GM23338 (cell line): ENCODE measurements at regions not wholly inside any gene's neighbourhood (a gene's known extent, or its start where the extent isn't known, plus 50 kb on each side); places are given as distances from the start of the nearest gene placed in this dataset.

Source experiments
- ATAC-seq: fragments of 200-7000 bp; cut with Tn5 transposase; 3 replicates; pipeline ENCODE4 v1.9.1; 2020
- DNase-seq: peaks from one replicate; pipeline ENCODE4 v3.0.0-alpha.2; 2015; ENCODE audit warnings: low spot score
- H2AFZ ChIP-seq: fragments of 200-600 bp; sonication (generic); 2 replicates; pipeline ENCODE4 v1.8.0; 2016; ENCODE audit warnings: antibody characterized with exemption, mild to moderate bottlenecking, moderate library complexity
- H3F3A ChIP-seq: fragments of 200-600 bp; sonication (generic); replicated peaks from 2 replicates; pipeline ENCODE4 v1.8.0; 2017; ENCODE audit warnings: antibody characterized with exemption, mixed run types, low read depth
- H3K27ac ChIP-seq: fragments of 200-600 bp; sonication (generic); 2 replicates; pipeline ENCODE4 v1.6.1; 2016; ENCODE audit warnings: low read depth
- H3K27me3 ChIP-seq: fragments of 200-600 bp; sonication (generic); 2 replicates; pipeline ENCODE4 v1.8.0; 2016; ENCODE audit warnings: mild to moderate bottlenecking, mixed run types, moderate library complexity; ENCODE audit not compliant: insufficient read depth
- H3K36me3 ChIP-seq: fragments of 200-600 bp; sonication (generic); 2 replicates; pipeline ENCODE4 v1.8.0; 2016; ENCODE audit warnings: mild to moderate bottlenecking; ENCODE audit not compliant: insufficient read depth
- H3K4me1 ChIP-seq: fragments of 200-600 bp; sonication (generic); 2 replicates; pipeline ENCODE4 v1.8.0; 2016; ENCODE audit warnings: mild to moderate bottlenecking, moderate library complexity; ENCODE audit not compliant: insufficient read depth
- H3K4me2 ChIP-seq: fragments of 200-600 bp; sonication (generic); 2 replicates; pipeline ENCODE4 v1.7.1; 2017; ENCODE audit warnings: mixed run types
- H3K4me3 ChIP-seq: fragments of 200-600 bp; sonication (generic); 2 replicates; pipeline ENCODE4 v1.6.1; 2016; ENCODE audit warnings: mixed run types
- H3K79me2 ChIP-seq: fragments of 200-600 bp; sonication (generic); replicated peaks from 2 replicates; pipeline ENCODE4 v1.8.0; 2017; ENCODE audit warnings: mild to moderate bottlenecking; ENCODE audit not compliant: insufficient read depth
- H3K9me2 ChIP-seq: fragments of 200-600 bp; sonication (generic); 2 replicates; pipeline ENCODE4 v1.8.0; 2017; ENCODE audit not compliant: insufficient read depth
- H4K20me1 ChIP-seq: fragments of 200-600 bp; sonication (generic); replicated peaks from 2 replicates; pipeline ENCODE4 v1.8.0; 2017; ENCODE audit warnings: mild to moderate bottlenecking; ENCODE audit not compliant: insufficient read depth
- H3K27ac Mint-ChIP-seq: 2 replicates; pipeline ENCODE4 v1.8.0; 2020; ENCODE audit warnings: inconsistent platforms, mild to moderate bottlenecking, moderate library complexity, mixed read lengths
- H3K27me3 Mint-ChIP-seq: 3 replicates; pipeline ENCODE4 v1.8.0; 2022; ENCODE audit warnings: low read depth, mild to moderate bottlenecking, moderate library complexity, mixed read lengths, inconsistent platforms; ENCODE audit not compliant: insufficient read depth, poor library complexity
- H3K36me3 Mint-ChIP-seq: 3 replicates; pipeline ENCODE4 v1.8.0; 2021; ENCODE audit warnings: low read depth, mild to moderate bottlenecking, inconsistent platforms, moderate library complexity, mixed read lengths
- H3K4me1 Mint-ChIP-seq: 3 replicates; pipeline ENCODE4 v1.8.0; 2020; ENCODE audit warnings: mild to moderate bottlenecking, inconsistent platforms, mixed read lengths
- H3K4me3 Mint-ChIP-seq: 3 replicates; pipeline ENCODE4 v1.8.0; 2021; ENCODE audit warnings: moderate library complexity, mild to moderate bottlenecking, inconsistent platforms, mixed read lengths
- H3K9me3 Mint-ChIP-seq: 3 replicates; pipeline ENCODE4 v1.8.0; 2020; ENCODE audit warnings: moderate library complexity, mild to moderate bottlenecking, inconsistent platforms, mixed read lengths
- CREB1 ChIP-seq: fragments of 250-450 bp; sonication (Bioruptor Pico); IDR thresholded peaks from 2 replicates; pipeline ENCODE4 v1.5.0; 2020; ENCODE audit warnings: low read depth, mild to moderate bottlenecking, moderate library complexity
- EZH2 ChIP-seq: fragments of 200-600 bp; sonication (generic); IDR thresholded peaks from one replicate; pipeline ENCODE4 v1.8.0; 2017; ENCODE audit warnings: antibody characterized with exemption, mild to moderate bottlenecking, low read depth; ENCODE audit not compliant: unreplicated experiment
- EZH2phosphoT487 ChIP-seq: fragments of 200-600 bp; sonication (generic); IDR thresholded peaks from one replicate; pipeline ENCODE4 v1.8.1; 2018; ENCODE audit warnings: antibody characterized with exemption; ENCODE audit not compliant: unreplicated experiment
- JUNB ChIP-seq: IDR thresholded peaks from one replicate; pipeline ENCODE4 v1.6.1; 2016; ENCODE audit warnings: antibody characterized with exemption; ENCODE audit not compliant: unreplicated experiment
- NANOG ChIP-seq: IDR thresholded peaks from 2 replicates; pipeline ENCODE4 v1.6.1; 2016; ENCODE audit warnings: antibody characterized with exemption, borderline replicate concordance
- STAT1 ChIP-seq: IDR thresholded peaks from one replicate; pipeline ENCODE4 v1.6.1; 2016; ENCODE audit warnings: antibody characterized with exemption; ENCODE audit not compliant: unreplicated experiment
- ZNF114 ChIP-seq: fragments of 250-450 bp; sonication (Bioruptor Pico); IDR thresholded peaks from 2 replicates; pipeline ENCODE4 v1.5.0; 2020; ENCODE audit warnings: mild to moderate bottlenecking, moderate library complexity
- ZNF331 ChIP-seq: fragments of 250-450 bp; sonication (Bioruptor Pico); IDR thresholded peaks from 2 replicates; pipeline ENCODE4 v1.5.0; 2020; ENCODE audit warnings: low read depth, mild to moderate bottlenecking, moderate library complexity
- TF ChIP-seq, protein P1 (sequence below): IDR thresholded peaks from one replicate; pipeline ENCODE4 v1.6.1; 2018; ENCODE audit warnings: antibody characterized with exemption; ENCODE audit not compliant: unreplicated experiment
- TF ChIP-seq, protein P2 (sequence below), 2 experiments: fragments of 200-600 bp in 1 of 2; sonication (generic) in 1 of 2; conservative IDR thresholded peaks; 2 replicates each; pipeline versions ENCODE4 v1.5.1 to v1.6.1; 2016 to 2017; ENCODE audit warnings: antibody characterized with exemption in 2 of 2, low read depth in 2 of 2, mild to moderate bottlenecking in 2 of 2, moderate library complexity in 1 of 2
- TF ChIP-seq, protein P3 (sequence below): fragments of 250-450 bp; sonication (Bioruptor Pico); IDR thresholded peaks from 2 replicates; pipeline ENCODE4 v1.5.0; 2020; ENCODE audit warnings: mild to moderate bottlenecking, moderate library complexity

DNA sequence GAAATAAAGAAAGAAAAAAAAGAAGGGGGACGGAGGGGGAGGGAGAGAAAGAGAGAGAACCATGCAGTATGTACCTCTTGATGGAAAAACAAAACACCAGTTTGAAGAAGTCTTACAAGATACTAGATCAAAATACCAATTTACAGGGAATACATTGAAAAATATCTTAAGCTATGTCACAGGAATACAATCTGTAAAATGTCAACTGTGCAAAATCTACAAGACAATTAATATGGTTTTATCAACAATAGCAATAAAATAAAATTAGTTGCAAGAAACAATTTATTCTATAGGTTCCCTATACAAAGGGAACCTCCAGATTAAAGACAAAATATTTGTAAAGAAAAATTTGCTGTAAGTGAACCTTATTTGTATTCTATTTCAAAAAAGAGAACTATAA, 98.3 kb upstream of the CABCOCO1 start (continued):
- TF ChIP-seq, protein P1, sequence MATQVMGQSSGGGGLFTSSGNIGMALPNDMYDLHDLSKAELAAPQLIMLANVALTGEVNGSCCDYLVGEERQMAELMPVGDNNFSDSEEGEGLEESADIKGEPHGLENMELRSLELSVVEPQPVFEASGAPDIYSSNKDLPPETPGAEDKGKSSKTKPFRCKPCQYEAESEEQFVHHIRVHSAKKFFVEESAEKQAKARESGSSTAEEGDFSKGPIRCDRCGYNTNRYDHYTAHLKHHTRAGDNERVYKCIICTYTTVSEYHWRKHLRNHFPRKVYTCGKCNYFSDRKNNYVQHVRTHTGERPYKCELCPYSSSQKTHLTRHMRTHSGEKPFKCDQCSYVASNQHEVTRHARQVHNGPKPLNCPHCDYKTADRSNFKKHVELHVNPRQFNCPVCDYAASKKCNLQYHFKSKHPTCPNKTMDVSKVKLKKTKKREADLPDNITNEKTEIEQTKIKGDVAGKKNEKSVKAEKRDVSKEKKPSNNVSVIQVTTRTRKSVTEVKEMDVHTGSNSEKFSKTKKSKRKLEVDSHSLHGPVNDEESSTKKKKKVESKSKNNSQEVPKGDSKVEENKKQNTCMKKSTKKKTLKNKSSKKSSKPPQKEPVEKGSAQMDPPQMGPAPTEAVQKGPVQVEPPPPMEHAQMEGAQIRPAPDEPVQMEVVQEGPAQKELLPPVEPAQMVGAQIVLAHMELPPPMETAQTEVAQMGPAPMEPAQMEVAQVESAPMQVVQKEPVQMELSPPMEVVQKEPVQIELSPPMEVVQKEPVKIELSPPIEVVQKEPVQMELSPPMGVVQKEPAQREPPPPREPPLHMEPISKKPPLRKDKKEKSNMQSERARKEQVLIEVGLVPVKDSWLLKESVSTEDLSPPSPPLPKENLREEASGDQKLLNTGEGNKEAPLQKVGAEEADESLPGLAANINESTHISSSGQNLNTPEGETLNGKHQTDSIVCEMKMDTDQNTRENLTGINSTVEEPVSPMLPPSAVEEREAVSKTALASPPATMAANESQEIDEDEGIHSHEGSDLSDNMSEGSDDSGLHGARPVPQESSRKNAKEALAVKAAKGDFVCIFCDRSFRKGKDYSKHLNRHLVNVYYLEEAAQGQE = no peak
- TF ChIP-seq EZH2 = no peak
- no peak for TF ChIP-seq CREB1 (CRISPR knock-in tag)

DNA sequence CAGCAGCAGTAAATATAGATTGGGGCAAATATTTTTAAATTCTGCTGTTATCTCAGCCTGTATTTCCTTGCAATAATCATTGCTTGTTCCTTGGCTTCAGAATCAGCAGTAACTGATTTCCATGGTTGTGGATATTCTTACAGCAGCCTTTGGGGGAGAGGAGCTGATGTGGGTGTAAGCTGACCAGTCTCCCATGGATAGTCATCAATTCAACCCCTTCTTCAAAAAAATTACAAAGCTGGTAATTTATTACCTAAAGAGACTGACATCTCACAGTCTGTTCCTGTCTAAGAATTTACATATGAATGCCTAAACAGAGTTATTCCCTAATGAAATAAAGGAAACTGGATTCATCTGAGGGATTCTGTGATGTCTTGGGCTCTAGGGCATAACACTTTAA, 103.1 kb upstream of the CABCOCO1 start:
- Histone ChIP-seq H3K27ac (no peak overlapping the region), H4K20me1 (no peaks in the 10 kb centered on the region), H3K4me2 (no peak overlapping the region), H3K36me3 (peaks cover 3% of the 10 kb centered on the region; the same call in 1 of the 2 replicates), H3K4me1 (peaks cover 16% of the 10 kb centered on the region), H3K79me2 (no peaks in the 10 kb centered on the region), H2AFZ (peak overlapping the region; percentile 28; the same call in 1 of the 2 replicates), H3F3A (no peaks in the 10 kb centered on the region), H3K9me2 (no peaks in the 10 kb centered on the region), H3K4me3 (no peak overlapping the region), H3K27me3 (no peaks in the 10 kb centered on the region)
- Mint-ChIP-seq H3K27me3 (peaks cover 2% of the 10 kb centered on the region), H3K4me3 (no peak overlapping the region), H3K4me1 (peaks cover 14% of the 10 kb centered on the region), H3K36me3 (peaks cover 22% of the 10 kb centered on the region; the same call in 2 of the 3 replicates), H3K9me3 (peaks cover 21% of the 10 kb centered on the region), H3K27ac (0 out of 2 replicates have a peak overlapping the region, but pooled peaks have one; percentile 25)
- ATAC-seq (no peak), DNase-seq (no peak)
- TF ChIP-seq, protein P2, sequence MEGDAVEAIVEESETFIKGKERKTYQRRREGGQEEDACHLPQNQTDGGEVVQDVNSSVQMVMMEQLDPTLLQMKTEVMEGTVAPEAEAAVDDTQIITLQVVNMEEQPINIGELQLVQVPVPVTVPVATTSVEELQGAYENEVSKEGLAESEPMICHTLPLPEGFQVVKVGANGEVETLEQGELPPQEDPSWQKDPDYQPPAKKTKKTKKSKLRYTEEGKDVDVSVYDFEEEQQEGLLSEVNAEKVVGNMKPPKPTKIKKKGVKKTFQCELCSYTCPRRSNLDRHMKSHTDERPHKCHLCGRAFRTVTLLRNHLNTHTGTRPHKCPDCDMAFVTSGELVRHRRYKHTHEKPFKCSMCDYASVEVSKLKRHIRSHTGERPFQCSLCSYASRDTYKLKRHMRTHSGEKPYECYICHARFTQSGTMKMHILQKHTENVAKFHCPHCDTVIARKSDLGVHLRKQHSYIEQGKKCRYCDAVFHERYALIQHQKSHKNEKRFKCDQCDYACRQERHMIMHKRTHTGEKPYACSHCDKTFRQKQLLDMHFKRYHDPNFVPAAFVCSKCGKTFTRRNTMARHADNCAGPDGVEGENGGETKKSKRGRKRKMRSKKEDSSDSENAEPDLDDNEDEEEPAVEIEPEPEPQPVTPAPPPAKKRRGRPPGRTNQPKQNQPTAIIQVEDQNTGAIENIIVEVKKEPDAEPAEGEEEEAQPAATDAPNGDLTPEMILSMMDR (conservative IDR thresholded peaks at IDR 0.05; ENCODE audit: low read depth in 2 of 2) = no peak
- no peak for TF ChIP-seq EZH2phosphoT487
- no peak for TF ChIP-seq ZNF331 (CRISPR knock-in tag)
- no peak for TF ChIP-seq ZNF114 (CRISPR knock-in tag)
- no peak for TF ChIP-seq CREB1 (CRISPR knock-in tag)
- TF ChIP-seq JUNB = no peak
- no peak for TF ChIP-seq STAT1
- TF ChIP-seq, protein P3, sequence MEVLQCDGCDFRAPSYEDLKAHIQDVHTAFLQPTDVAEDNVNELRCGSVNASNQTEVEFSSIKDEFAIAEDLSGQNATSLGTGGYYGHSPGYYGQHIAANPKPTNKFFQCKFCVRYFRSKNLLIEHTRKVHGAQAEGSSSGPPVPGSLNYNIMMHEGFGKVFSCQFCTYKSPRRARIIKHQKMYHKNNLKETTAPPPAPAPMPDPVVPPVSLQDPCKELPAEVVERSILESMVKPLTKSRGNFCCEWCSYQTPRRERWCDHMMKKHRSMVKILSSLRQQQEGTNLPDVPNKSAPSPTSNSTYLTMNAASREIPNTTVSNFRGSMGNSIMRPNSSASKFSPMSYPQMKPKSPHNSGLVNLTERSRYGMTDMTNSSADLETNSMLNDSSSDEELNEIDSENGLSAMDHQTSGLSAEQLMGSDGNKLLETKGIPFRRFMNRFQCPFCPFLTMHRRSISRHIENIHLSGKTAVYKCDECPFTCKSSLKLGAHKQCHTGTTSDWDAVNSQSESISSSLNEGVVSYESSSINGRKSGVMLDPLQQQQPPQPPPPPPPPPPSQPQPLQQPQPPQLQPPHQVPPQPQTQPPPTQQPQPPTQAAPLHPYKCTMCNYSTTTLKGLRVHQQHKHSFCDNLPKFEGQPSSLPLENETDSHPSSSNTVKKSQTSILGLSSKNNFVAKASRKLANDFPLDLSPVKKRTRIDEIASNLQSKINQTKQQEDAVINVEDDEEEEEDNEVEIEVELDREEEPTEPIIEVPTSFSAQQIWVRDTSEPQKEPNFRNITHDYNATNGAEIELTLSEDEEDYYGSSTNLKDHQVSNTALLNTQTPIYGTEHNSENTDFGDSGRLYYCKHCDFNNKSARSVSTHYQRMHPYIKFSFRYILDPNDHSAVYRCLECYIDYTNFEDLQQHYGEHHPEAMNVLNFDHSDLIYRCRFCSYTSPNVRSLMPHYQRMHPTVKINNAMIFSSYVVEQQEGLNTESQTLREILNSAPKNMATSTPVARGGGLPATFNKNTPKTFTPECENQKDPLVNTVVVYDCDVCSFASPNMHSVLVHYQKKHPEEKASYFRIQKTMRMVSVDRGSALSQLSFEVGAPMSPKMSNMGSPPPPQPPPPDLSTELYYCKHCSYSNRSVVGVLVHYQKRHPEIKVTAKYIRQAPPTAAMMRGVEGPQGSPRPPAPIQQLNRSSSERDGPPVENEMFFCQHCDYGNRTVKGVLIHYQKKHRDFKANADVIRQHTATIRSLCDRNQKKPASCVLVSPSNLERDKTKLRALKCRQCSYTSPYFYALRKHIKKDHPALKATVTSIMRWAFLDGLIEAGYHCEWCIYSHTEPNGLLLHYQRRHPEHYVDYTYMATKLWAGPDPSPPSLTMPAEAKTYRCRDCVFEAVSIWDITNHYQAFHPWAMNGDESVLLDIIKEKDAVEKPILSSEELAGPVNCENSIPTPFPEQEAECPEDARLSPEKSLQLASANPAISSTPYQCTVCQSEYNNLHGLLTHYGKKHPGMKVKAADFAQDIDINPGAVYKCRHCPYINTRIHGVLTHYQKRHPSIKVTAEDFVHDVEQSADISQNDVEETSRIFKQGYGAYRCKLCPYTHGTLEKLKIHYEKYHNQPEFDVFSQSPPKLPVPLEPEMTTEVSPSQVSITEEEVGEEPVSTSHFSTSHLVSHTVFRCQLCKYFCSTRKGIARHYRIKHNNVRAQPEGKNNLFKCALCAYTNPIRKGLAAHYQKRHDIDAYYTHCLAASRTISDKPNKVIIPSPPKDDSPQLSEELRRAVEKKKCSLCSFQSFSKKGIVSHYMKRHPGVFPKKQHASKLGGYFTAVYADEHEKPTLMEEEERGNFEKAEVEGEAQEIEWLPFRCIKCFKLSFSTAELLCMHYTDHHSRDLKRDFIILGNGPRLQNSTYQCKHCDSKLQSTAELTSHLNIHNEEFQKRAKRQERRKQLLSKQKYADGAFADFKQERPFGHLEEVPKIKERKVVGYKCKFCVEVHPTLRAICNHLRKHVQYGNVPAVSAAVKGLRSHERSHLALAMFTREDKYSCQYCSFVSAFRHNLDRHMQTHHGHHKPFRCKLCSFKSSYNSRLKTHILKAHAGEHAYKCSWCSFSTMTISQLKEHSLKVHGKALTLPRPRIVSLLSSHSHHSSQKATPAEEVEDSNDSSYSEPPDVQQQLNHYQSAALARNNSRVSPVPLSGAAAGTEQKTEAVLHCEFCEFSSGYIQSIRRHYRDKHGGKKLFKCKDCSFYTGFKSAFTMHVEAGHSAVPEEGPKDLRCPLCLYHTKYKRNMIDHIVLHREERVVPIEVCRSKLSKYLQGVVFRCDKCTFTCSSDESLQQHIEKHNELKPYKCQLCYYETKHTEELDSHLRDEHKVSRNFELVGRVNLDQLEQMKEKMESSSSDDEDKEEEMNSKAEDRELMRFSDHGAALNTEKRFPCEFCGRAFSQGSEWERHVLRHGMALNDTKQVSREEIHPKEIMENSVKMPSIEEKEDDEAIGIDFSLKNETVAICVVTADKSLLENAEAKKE = no peak
- no peak for TF ChIP-seq NANOG
